AG04450 (cell line): ENCODE measurements at regions not wholly inside any gene's neighbourhood (a gene's known extent, or its start where the extent isn't known, plus 50 kb on each side); places are given as distances from the start of the nearest gene placed in this dataset.
A peak's percentile ranks its signal among the peaks of the same experiment; 100 is the strongest.

Experiments used
- CTCF ChIA-PET: fragments of 300-600, 350-600 bp; formaldehyde crosslinking; extraction: SDS; loops from one replicate; lab custom pipeline; 2022; ENCODE audit warnings: antibody characterized with exemption, inconsistent platforms; lab: Charles Lee
- POLR2A ChIA-PET: fragments of 350-600 bp; formaldehyde crosslinking; extraction: SDS; loops from one replicate; lab custom pipeline; 2021; ENCODE audit warnings: antibody characterized with exemption, inconsistent platforms; lab: Yijun Ruan, JAX
- DNase-seq: peaks from one replicate; pipeline ENCODE4 v3.0.0-alpha.2; 2011; ENCODE audit warnings: low read depth, low spot score
- H3K27ac ChIP-seq: one replicate; pipeline ENCODE4 v1.5.1; 2012; ENCODE audit warnings: low read depth, low read length, control low read depth
- H3K27me3 ChIP-seq: one replicate; pipeline ENCODE4 v1.6.0; 2012; ENCODE audit warnings: low read length; ENCODE audit not compliant: control insufficient read depth, insufficient read depth
- H3K4me3 ChIP-seq: 2 replicates; pipeline ENCODE4 v1.5.1; 2011; ENCODE audit warnings: mild to moderate bottlenecking, low read depth, low read length, control low read depth
- H3K9me3 ChIP-seq: 2 replicates; pipeline ENCODE4 v1.5.1; 2012; ENCODE audit warnings: low read length; ENCODE audit not compliant: control insufficient read depth, insufficient read depth
- TF ChIP-seq, protein P1 (sequence below): IDR thresholded peaks from 2 replicates; pipeline ENCODE4 v1.5.1; 2011; ENCODE audit warnings: low read depth, low read length, control low read depth, inconsistent platforms

GRCh38 chr6:155782739-155783459 is 327.3 kb upstream of the NOX3 start:
- TF ChIP-seq, protein P1, sequence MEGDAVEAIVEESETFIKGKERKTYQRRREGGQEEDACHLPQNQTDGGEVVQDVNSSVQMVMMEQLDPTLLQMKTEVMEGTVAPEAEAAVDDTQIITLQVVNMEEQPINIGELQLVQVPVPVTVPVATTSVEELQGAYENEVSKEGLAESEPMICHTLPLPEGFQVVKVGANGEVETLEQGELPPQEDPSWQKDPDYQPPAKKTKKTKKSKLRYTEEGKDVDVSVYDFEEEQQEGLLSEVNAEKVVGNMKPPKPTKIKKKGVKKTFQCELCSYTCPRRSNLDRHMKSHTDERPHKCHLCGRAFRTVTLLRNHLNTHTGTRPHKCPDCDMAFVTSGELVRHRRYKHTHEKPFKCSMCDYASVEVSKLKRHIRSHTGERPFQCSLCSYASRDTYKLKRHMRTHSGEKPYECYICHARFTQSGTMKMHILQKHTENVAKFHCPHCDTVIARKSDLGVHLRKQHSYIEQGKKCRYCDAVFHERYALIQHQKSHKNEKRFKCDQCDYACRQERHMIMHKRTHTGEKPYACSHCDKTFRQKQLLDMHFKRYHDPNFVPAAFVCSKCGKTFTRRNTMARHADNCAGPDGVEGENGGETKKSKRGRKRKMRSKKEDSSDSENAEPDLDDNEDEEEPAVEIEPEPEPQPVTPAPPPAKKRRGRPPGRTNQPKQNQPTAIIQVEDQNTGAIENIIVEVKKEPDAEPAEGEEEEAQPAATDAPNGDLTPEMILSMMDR: no peak
- peak; percentile 65 for DNase-seq
- H3K9me3 ChIP-seq: no peaks in the 10 kb centered on the region; the same call in 1 of the 2 replicates
- ChIA-PET POLR2A (interaction anchor here (0.6 to 0.8 kb wide), 4 partner anchors 17 to 1454 kb away, joined by 3 to 6 read pairs (median 4); no protein-coding TSS in a partner anchor), CTCF (interaction anchor here (0.7 kb wide), 1 partner anchor 289 kb away, joined by 4 read pairs; no protein-coding TSS in a partner anchor)
- peak overlapping the region; percentile 94 for H3K27ac ChIP-seq
- H3K27me3 ChIP-seq: no peaks in the 10 kb centered on the region
- H3K4me3 ChIP-seq: no peak overlapping the region

- DNase-seq: peak; percentile 87
- no peaks in the 10 kb centered on the region for H3K27me3 ChIP-seq
- ChIA-PET POLR2A (interaction anchor here (0.6 to 0.8 kb wide), 3 partner anchors 17 to 1454 kb away, joined by 3 to 4 read pairs (median 3); no protein-coding TSS in a partner anchor), CTCF (no interaction called here)
- H3K27ac ChIP-seq: peak overlapping the region; percentile 94
- H3K9me3 ChIP-seq: no peaks in the 10 kb centered on the region; the same call in 1 of the 2 replicates
- TF ChIP-seq, protein P1: no peak
- no peak overlapping the region for H3K4me3 ChIP-seq
Measured at GRCh38 chr6:155782320-155782731, 326.7 kb upstream of the NOX3 start.

DNA sequence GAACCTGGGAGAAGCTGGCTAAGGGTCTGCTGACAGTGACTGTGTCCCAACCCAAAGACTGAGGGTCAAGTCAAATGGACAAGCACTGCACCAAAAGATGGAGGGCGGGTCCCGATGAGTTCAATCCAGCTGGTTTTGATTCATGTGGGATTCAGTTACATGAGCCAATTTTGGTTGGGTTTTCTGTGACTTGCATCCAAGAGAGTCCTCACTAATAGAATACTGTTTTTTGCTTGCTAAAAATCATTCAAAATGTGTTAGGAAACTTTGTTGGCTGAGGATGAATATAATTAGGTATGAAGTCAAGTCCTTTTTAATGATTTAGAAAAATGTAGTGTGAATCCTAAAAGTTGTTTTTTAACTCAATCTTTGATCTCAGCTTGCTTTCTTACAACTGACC is 323.8 kb upstream of the NOX3 start:
- DNase-seq: no peak
- TF ChIP-seq, protein P1: no peak
- Histone ChIP-seq H3K9me3 (no peaks in the 10 kb centered on the region), H3K27me3 (no peaks in the 10 kb centered on the region), H3K4me3 (no peak overlapping the region), H3K27ac (no peak overlapping the region)
- ChIA-PET POLR2A (interaction anchor here (0.5 kb wide), 1 partner anchor 13 kb away, joined by 3 read pairs; no protein-coding TSS in a partner anchor), CTCF (no interaction called here)

DNA sequence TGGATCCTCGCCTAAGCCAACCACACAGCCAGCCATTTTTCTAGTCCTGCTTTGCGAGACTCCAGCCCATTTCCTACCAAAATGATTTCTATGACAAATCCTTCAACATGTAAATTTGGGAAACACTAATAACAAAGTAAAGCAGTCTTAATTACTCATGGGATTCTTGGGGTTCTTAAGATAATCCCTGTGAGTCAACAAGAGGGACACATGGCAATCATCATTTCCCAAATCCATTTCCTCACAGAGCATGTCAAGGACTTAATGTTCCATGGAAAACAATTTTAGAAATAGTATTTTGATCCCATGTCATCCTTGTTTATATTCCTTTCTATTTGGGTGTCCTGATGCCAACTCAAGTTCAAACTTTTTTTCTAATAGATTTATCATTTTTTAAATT is 322.7 kb upstream of the NOX3 start:
- TF ChIP-seq, protein P1: no peak
- POLR2A ChIA-PET: no interaction called here

GRCh38 chr6:155771822-155772221 is 316.2 kb upstream of the NOX3 start:
- Histone ChIP-seq H3K4me3 (no peak overlapping the region), H3K27me3 (no peaks in the 10 kb centered on the region), H3K27ac (no peak overlapping the region), H3K9me3 (no peaks in the 10 kb centered on the region; the same call in 1 of the 2 replicates)
- TF ChIP-seq, protein P1: no peak
- CTCF ChIA-PET: no interaction called here
- no peak for DNase-seq
- POLR2A ChIA-PET: no interaction called here

More for the DNA sequence above, 322.7 kb upstream of the NOX3 start:
- Histone ChIP-seq H3K4me3 (no peak overlapping the region), H3K27ac (no peak overlapping the region), H3K27me3 (no peaks in the 10 kb centered on the region), H3K9me3 (no peaks in the 10 kb centered on the region)
- DNase-seq: no peak
- CTCF ChIA-PET: no interaction called here
